Testis (tissue), 2 donors: ENCODE measurements at regions not wholly inside any gene's neighbourhood (a gene's known extent, or its start where the extent isn't known, plus 50 kb on each side); places are given as distances from the start of the nearest gene placed in this dataset.

Experiments
- POLR2A ChIP-seq: fragments of 450-650 bp; IDR thresholded peaks from one replicate; pipeline ENCODE4 v1.6.1; 2017; ENCODE audit warnings: antibody characterized with exemption, mild to moderate bottlenecking, moderate library complexity
- TF ChIP-seq, protein P1 (sequence below), 3 experiments: fragments of 450-650 bp in 2 of 3; fragments of 200-600 bp in 1 of 3; sonication (generic) in 1 of 3; IDR thresholded peaks; one replicate each; pipeline ENCODE4 v1.5.1; 2016 to 2019; ENCODE audit warnings: antibody characterized with exemption in 3 of 3, mild to moderate bottlenecking in 2 of 3, moderate library complexity in 1 of 3

DNA sequence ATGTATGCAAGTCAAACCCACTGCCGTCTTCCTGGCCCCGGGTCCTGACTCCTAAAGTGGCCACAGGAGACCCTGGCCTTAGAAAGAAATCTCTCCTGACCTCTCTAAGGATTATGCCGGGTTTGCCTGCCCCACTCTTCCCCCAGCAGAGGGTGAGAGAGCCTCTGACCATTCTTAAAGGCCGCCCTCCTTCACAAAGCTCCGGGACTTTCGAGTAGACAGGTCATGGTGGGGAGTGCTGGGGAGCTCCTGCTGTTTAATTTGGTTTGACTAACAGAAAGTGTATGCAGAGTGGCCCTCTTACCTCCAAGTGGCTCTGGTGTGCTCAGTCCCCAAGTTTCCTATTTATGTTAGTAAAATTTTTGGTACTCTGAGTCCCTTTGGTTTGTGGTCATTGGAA lies 111.8 kb downstream of the LRRC70 start:
- TF ChIP-seq POLR2A = no peak
- TF ChIP-seq, protein P1, sequence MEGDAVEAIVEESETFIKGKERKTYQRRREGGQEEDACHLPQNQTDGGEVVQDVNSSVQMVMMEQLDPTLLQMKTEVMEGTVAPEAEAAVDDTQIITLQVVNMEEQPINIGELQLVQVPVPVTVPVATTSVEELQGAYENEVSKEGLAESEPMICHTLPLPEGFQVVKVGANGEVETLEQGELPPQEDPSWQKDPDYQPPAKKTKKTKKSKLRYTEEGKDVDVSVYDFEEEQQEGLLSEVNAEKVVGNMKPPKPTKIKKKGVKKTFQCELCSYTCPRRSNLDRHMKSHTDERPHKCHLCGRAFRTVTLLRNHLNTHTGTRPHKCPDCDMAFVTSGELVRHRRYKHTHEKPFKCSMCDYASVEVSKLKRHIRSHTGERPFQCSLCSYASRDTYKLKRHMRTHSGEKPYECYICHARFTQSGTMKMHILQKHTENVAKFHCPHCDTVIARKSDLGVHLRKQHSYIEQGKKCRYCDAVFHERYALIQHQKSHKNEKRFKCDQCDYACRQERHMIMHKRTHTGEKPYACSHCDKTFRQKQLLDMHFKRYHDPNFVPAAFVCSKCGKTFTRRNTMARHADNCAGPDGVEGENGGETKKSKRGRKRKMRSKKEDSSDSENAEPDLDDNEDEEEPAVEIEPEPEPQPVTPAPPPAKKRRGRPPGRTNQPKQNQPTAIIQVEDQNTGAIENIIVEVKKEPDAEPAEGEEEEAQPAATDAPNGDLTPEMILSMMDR (IDR thresholded peaks at IDR 0.05) = no peak
